ENCODE measurements at regions not wholly inside any gene's neighbourhood (a gene's known extent, or its start where the extent isn't known, plus 50 kb on each side); places are given as distances from the start of the nearest gene placed in this dataset.

DNA sequence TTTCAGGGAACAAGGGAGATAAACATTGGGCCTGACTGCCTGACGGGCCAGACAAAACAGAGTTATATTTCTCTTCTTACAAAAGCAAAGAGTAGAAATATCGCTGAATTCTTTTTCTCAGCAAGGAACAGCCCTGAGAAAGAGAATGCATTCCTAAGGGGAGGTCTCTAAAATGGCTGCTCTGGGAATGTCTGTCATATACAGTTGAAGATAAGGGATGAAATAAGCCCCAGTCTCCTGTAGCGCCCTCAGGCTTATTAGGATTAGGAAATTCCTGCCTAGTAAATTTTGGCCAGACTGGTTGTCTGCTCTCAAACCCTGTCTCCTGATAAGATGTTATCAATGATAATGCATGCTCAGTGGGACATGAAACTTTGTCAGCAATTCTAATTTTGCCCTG, 134.9 kb upstream of the CNTNAP5 start:
- Histone ChIP-seq H3K27me3 (ENCODE audit: control insufficient read depth, insufficient read depth, low read length) (no peaks in the 10 kb centered on the region), H3K36me3 (ENCODE audit: control insufficient read depth, insufficient read depth, low read length) (no peaks in the 10 kb centered on the region), H3K4me1 (ENCODE audit: control insufficient read depth, insufficient read depth, low read length) (no peaks in the 10 kb centered on the region), H3K27ac (ENCODE audit: low read length) (no peak overlapping the region), H3K9me3 (ENCODE audit: control insufficient read depth, insufficient read depth, low read depth, low read length) (peaks cover 6% of the 10 kb centered on the region), H3K4me3 (ENCODE audit: low read depth in 2 of 2, low read length in 2 of 2) (no peak overlapping the region)
- ATAC-seq (no peak), DNase-seq (ENCODE audit: low read depth, low spot score) (no peak)
- TF ChIP-seq, protein P1, sequence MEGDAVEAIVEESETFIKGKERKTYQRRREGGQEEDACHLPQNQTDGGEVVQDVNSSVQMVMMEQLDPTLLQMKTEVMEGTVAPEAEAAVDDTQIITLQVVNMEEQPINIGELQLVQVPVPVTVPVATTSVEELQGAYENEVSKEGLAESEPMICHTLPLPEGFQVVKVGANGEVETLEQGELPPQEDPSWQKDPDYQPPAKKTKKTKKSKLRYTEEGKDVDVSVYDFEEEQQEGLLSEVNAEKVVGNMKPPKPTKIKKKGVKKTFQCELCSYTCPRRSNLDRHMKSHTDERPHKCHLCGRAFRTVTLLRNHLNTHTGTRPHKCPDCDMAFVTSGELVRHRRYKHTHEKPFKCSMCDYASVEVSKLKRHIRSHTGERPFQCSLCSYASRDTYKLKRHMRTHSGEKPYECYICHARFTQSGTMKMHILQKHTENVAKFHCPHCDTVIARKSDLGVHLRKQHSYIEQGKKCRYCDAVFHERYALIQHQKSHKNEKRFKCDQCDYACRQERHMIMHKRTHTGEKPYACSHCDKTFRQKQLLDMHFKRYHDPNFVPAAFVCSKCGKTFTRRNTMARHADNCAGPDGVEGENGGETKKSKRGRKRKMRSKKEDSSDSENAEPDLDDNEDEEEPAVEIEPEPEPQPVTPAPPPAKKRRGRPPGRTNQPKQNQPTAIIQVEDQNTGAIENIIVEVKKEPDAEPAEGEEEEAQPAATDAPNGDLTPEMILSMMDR (IDR thresholded peaks at IDR 0.05), result no peak
- TF ChIP-seq POLR2AphosphoS5 (IDR thresholded peaks at IDR 0.05; ENCODE audit: low read depth, low read length), result no peak
- no peak for TF ChIP-seq SIN3A (IDR thresholded peaks at IDR 0.05; ENCODE audit: borderline replicate concordance, insufficient read depth, low read depth, low read length)
- no peak for TF ChIP-seq TCF7L2 (IDR thresholded peaks at IDR 0.05; ENCODE audit: low read depth, low read length)
- no peak for TF ChIP-seq REST (IDR thresholded peaks at IDR 0.05; ENCODE audit: insufficient read depth in 1 of 2, low read depth in 2 of 2, low read length in 1 of 2)
- no TSS peak for BruUV-seq (replicated peaks)
- POLR2A ChIA-PET, result no interaction called here
- in situ Hi-C loops (cut with HindIII; ENCODE audit: low pct_unique_long_range_greater_than_20kb, low sequenced_read_pairs), result no loop called here
- CTCF ChIA-PET, result no interaction called here
- intact Hi-C loops (cut with micrococcal nuclease; ENCODE audit: unreplicated experiment), result no loop called here

DNA sequence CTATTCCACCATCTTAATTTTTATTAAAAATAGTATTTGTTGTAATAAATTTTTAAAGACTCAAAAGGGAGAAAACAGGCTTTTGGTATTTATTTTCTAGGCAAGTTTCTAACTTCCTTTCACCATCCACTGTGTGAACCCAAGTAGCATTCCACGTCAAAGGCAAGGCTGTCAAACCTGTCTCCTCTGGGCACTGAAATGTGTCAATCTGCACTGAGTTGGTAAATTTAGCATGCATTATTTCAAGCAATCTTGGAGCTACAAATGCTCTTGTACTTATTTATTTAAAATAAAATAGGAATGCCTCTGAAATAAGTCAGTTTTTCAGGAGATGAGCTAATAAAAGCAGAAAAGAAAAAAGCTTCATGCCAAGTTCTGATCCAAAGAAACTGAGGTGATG, 130.9 kb upstream of the CNTNAP5 start:
- POLR2A ChIA-PET, result no interaction called here
- intact Hi-C loops (cut with micrococcal nuclease; ENCODE audit: unreplicated experiment), result no loop called here
- Histone ChIP-seq H3K4me3 (ENCODE audit: low read depth in 2 of 2, low read length in 2 of 2) (no peak overlapping the region), H3K9me3 (ENCODE audit: control insufficient read depth, insufficient read depth, low read depth, low read length) (no peaks in the 10 kb centered on the region), H3K27ac (ENCODE audit: low read length) (no peak overlapping the region), H3K27me3 (ENCODE audit: control insufficient read depth, insufficient read depth, low read length) (no peaks in the 10 kb centered on the region), H3K36me3 (ENCODE audit: control insufficient read depth, insufficient read depth, low read length) (no peaks in the 10 kb centered on the region), H3K4me1 (ENCODE audit: control insufficient read depth, insufficient read depth, low read length) (no peaks in the 10 kb centered on the region)
- CTCF ChIA-PET, result no interaction called here
- in situ Hi-C loops (cut with HindIII; ENCODE audit: low pct_unique_long_range_greater_than_20kb, low sequenced_read_pairs), result no loop called here
- ATAC-seq (no peak), DNase-seq (ENCODE audit: low read depth, low spot score) (no peak)
- TF ChIP-seq SIN3A (IDR thresholded peaks at IDR 0.05; ENCODE audit: borderline replicate concordance, insufficient read depth, low read depth, low read length), result no peak
- TF ChIP-seq, protein P1 (IDR thresholded peaks at IDR 0.05), result no peak
- TF ChIP-seq TCF7L2 (IDR thresholded peaks at IDR 0.05; ENCODE audit: low read depth, low read length), result no peak
- TF ChIP-seq POLR2AphosphoS5 (IDR thresholded peaks at IDR 0.05; ENCODE audit: low read depth, low read length), result no peak
- no peak for TF ChIP-seq REST (IDR thresholded peaks at IDR 0.05; ENCODE audit: insufficient read depth in 1 of 2, low read depth in 2 of 2, low read length in 1 of 2)
- BruUV-seq (replicated peaks), result no TSS peak

All from Panc1 (cell line).